Thymus (tissue), 11 donors: ENCODE measurements at regions not wholly inside any gene's neighbourhood (a gene's known extent, or its start where the extent isn't known, plus 50 kb on each side); places are given as distances from the start of the nearest gene placed in this dataset.

Source experiments
- DNase-seq, 9 donors: peaks; one replicate each; pipeline ENCODE4 v3.0.0-alpha.2; 2013; ENCODE audit warnings: low spot score in 9 of 9, low read depth in 6 of 9, missing footprints in 1 of 9
- H3K27ac ChIP-seq, 2 donors: one replicate each; pipeline ENCODE4 v1.5.1; 2013; ENCODE audit warnings: control low read depth in 1 of 2, low read depth in 1 of 2, low read length in 1 of 2, mild to moderate bottlenecking in 1 of 2, moderate library complexity in 1 of 2
- H3K27me3 ChIP-seq, 2 donors: one replicate each; pipeline ENCODE4 v1.5.1; 2013; ENCODE audit warnings: low read length in 1 of 2; ENCODE audit not compliant: control insufficient read depth in 2 of 2, insufficient read depth in 1 of 2
- H3K36me3 ChIP-seq, 2 donors: one replicate each; pipeline ENCODE4 v1.5.1; 2013; ENCODE audit warnings: low read length in 1 of 2, mild to moderate bottlenecking in 1 of 2, moderate library complexity in 1 of 2; ENCODE audit not compliant: control insufficient read depth in 2 of 2, insufficient read depth in 2 of 2
- H3K4me1 ChIP-seq, 2 donors: one replicate each; pipeline ENCODE4 v1.5.1; 2013; ENCODE audit warnings: low read length in 2 of 2; ENCODE audit not compliant: control insufficient read depth in 2 of 2, insufficient read depth in 2 of 2
- H3K4me3 ChIP-seq, 2 donors: one replicate each; pipeline ENCODE4 v1.5.1; 2013; ENCODE audit warnings: low read length in 2 of 2, control low read depth in 1 of 2, mild to moderate bottlenecking in 1 of 2
- H3K9me3 ChIP-seq, 2 donors: one replicate each; pipeline ENCODE4 v1.5.1; 2013; ENCODE audit warnings: low read length in 1 of 2, mild to moderate bottlenecking in 1 of 2; ENCODE audit not compliant: control insufficient read depth in 2 of 2, insufficient read depth in 1 of 2
- WGBS: extraction: QIAGEN DNeasy Blood & Tissue Kit; methylation state at CpG from one replicate; pipeline ENCODE4 v1.1.7; 2013; 5-methylcytosine and 5-hydroxymethylcytosine counted together
- donor health status: healthy.

GRCh38 chr3:20747741-20748140 lies 561.7 kb upstream of the SGO1 start:
- H3K4me3 ChIP-seq = no peak overlapping the region
- no peaks in the 10 kb centered on the region for H3K36me3 ChIP-seq
- no peaks in the 10 kb centered on the region for H3K4me1 ChIP-seq
- H3K9me3 ChIP-seq = no peaks in the 10 kb centered on the region
- no peaks in the 10 kb centered on the region for H3K27me3 ChIP-seq
- no peak overlapping the region for H3K27ac ChIP-seq
- 73% methylated on average over 1 of the region's 1 CpG for WGBS
- DNase-seq = no peak

GRCh38 chr3:20743553-20744321 lies 557.7 kb upstream of the SGO1 start:
- Histone ChIP-seq H3K27me3 (no peaks in the 10 kb centered on the region), H3K27ac (no peak overlapping the region), H3K4me1 (no peaks in the 10 kb centered on the region), H3K4me3 (no peak overlapping the region), H3K36me3 (no peaks in the 10 kb centered on the region), H3K9me3 (no peaks in the 10 kb centered on the region)
- no peak for DNase-seq
- 19% methylated on average over 1 of the region's 1 CpG for WGBS

GRCh38 chr3:20742903-20743552 lies 557.0 kb upstream of the SGO1 start:
- Histone ChIP-seq H3K27ac (no peak overlapping the region), H3K27me3 (no peaks in the 10 kb centered on the region), H3K4me1 (no peaks in the 10 kb centered on the region), H3K36me3 (no peaks in the 10 kb centered on the region), H3K4me3 (no peak overlapping the region), H3K9me3 (no peaks in the 10 kb centered on the region)
- 46% methylated on average over 2 of the region's 2 CpGs for WGBS
- DNase-seq = no peak

GRCh38 chr3:20741381-20741780 lies 555.4 kb upstream of the SGO1 start:
- H3K4me1 ChIP-seq = no peaks in the 10 kb centered on the region
- DNase-seq = no peak
- H3K4me3 ChIP-seq = no peak overlapping the region
- H3K27ac ChIP-seq = no peak overlapping the region
- H3K36me3 ChIP-seq = no peaks in the 10 kb centered on the region
- no peaks in the 10 kb centered on the region for H3K9me3 ChIP-seq
- H3K27me3 ChIP-seq = no peaks in the 10 kb centered on the region

- H3K4me3 ChIP-seq = no peak overlapping the region
- DNase-seq = no peak
- H3K4me1 ChIP-seq = no peaks in the 10 kb centered on the region
- H3K27me3 ChIP-seq = no peaks in the 10 kb centered on the region
- no peak overlapping the region for H3K27ac ChIP-seq
- H3K36me3 ChIP-seq = no peaks in the 10 kb centered on the region
- H3K9me3 ChIP-seq = no peaks in the 10 kb centered on the region
Measured at GRCh38 chr3:20739814-20740213, 553.8 kb upstream of the SGO1 start.

- Histone ChIP-seq H3K27ac (no peak overlapping the region), H3K27me3 (no peaks in the 10 kb centered on the region), H3K36me3 (no peaks in the 10 kb centered on the region), H3K4me1 (no peaks in the 10 kb centered on the region), H3K4me3 (no peak overlapping the region), H3K9me3 (no peaks in the 10 kb centered on the region)
- DNase-seq = no peak
- 93% methylated on average over 5 of the region's 5 CpGs for WGBS
Measured at GRCh38 chr3:20736287-20736852, 550.4 kb upstream of the SGO1 start.

GRCh38 chr3:20729185-20729584 lies 543.2 kb upstream of the SGO1 start:
- whole genome bisulfite sequencing = 93% methylated on average over 1 of the region's 1 CpG
- H3K27me3 ChIP-seq = no peaks in the 10 kb centered on the region
- H3K9me3 ChIP-seq = no peaks in the 10 kb centered on the region

GRCh38 chr3:20726786-20727185 lies 540.8 kb upstream of the SGO1 start:
- Histone ChIP-seq H3K27me3 (no peaks in the 10 kb centered on the region), H3K9me3 (no peaks in the 10 kb centered on the region), H3K4me1 (no peaks in the 10 kb centered on the region), H3K36me3 (no peaks in the 10 kb centered on the region), H3K4me3 (no peak overlapping the region), H3K27ac (no peak overlapping the region)
- WGBS = 89% methylated on average over 2 of the region's 2 CpGs
- DNase-seq = no peak

More at GRCh38 chr3:20729185-20729584, 543.2 kb upstream of the SGO1 start:
- Histone ChIP-seq H3K4me3 (no peak overlapping the region), H3K27ac (no peak overlapping the region), H3K36me3 (no peaks in the 10 kb centered on the region), H3K4me1 (no peaks in the 10 kb centered on the region)
- no peak for DNase-seq

- Histone ChIP-seq H3K27me3 (no peaks in the 10 kb centered on the region), H3K27ac (no peak overlapping the region), H3K4me3 (no peak overlapping the region), H3K9me3 (no peaks in the 10 kb centered on the region), H3K36me3 (no peaks in the 10 kb centered on the region), H3K4me1 (no peaks in the 10 kb centered on the region)
- DNase-seq = no peak
- 95% methylated on average over 1 of the region's 1 CpG for WGBS
Measured at GRCh38 chr3:20724241-20724640, 538.2 kb upstream of the SGO1 start.
